ENCODE measurements at regions not wholly inside any gene's neighbourhood (a gene's known extent, or its start where the extent isn't known, plus 50 kb on each side); places are given as distances from the start of the nearest gene placed in this dataset.

- no peak for DNase-seq
These were observed 113.5 kb upstream of the ZNF678 start for GRCh38 chr1:227449741-227450441.

DNA sequence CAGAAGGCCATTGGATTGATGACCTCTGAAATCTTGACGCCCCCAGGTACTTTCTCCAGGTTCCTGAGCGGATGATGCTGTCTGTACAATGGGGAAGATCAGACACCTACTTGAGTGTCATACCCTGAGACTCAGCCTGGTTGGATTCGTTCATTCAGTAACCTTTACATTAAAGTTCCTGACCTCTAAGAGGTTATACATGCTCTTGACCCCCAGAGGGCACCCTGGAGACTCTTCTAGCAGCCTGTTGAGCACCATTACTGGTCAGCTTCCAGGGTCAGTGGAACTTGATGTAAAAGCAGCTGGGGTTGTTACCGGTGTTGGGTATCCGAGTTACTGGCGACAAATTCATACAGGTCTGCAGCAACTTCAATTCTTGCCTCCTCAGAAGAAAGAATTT is 114.3 kb upstream of the ZNF678 start:
- no peak for DNase-seq

GRCh38 chr1:227447531-227447990 is 115.8 kb upstream of the ZNF678 start:
- DNase-seq: no peak

DNA sequence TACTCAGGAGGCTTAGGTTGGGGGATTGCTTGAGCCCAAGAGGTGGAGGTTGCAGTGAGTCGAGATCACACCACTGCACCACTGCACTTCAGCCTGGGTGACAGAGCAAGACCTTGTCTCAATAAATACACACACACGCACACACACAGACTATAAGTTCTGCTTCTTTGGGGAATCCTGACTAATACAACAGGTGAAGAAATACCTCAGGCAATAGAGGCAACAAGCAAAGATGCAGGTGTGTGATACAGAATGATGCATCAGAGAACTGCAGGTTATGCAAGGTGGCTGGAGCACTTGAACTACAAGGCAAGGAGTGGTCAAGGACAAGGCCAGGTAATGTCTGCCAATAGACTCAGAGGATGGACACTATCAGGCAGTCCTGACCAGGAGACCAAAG is 117.6 kb upstream of the ZNF678 start:
- DNase-seq: no peak

GRCh38 chr1:227445092-227445674 is 118.2 kb upstream of the ZNF678 start:
- no peak for DNase-seq

DNA sequence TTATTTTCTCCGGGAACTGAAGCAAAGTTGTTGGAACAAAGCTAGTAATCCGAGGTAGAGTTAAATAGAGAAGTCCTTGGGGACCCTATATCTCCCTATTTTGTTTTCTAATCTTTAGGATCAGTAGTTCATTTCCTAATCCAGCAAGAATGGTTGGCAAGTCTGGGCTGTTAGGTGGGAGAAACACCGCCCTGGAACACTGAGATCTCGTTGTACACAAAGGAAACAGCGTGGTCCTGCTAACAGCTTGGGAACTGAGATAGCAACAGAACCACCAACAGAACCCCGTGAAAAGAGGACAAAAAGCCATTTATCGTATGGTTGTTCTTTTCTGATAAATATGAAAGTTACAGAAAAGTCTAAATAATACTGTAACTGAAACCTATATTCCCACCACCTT is 121.9 kb upstream of the CDC42BPA start:
- DNase-seq: no peak

- peak; percentile 74 for DNase-seq
These were observed 119.3 kb upstream of the CDC42BPA start for GRCh38 chr1:227437495-227438008.

DNA sequence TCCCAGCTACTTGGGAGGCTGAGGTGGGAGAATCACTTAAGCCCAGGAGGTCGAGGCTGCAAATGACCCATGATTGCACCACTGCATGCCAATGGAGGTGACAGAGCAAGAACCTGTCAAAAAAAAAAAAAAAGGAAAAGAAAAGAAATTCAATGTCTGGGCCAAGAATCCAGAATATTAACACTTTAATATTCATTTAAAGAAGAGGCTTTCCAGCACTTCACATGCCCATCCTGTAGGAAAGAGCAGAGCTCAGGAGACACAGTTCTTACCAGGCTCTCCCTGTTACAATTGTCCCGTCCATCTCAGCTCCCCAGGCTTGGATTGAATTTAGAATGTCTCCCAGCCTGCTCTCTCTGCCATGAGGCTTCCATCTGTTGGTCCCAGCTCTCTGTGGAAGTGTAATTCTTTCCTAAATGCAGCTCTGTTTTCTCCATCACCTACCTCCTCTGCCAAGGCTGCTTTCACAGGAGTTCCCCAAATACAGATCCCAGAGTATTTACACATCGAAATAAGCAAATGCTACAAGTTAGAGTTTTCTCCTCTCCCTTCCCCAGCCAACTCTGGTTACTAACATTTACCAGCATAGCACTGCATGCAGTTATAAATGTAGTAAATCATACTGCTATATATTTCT is 116.6 kb upstream of the CDC42BPA start:
- no peak for DNase-seq

- DNase-seq: no peak
These were observed 115.5 kb upstream of the CDC42BPA start for GRCh38 chr1:227433663-227434341.

DNA sequence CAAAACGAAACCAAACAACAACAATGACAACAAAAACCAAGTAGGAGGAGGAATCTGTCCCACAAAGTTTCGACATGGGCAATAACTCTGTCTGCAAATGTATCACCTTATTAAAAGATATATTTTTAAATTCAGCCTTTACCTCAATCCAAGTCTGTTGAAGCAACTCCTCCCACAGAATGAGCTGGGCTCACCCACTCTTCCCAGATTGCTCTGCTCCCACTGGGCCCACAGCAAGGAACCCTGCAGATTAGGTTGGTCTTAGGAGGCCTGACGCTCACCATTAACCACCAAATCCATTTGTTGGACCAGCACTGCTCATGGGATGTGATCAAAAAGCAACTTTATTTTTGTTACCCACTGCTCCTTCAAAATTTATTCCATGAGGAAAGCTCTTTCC is 114.7 kb upstream of the CDC42BPA start:
- DNase-seq: no peak

DNA sequence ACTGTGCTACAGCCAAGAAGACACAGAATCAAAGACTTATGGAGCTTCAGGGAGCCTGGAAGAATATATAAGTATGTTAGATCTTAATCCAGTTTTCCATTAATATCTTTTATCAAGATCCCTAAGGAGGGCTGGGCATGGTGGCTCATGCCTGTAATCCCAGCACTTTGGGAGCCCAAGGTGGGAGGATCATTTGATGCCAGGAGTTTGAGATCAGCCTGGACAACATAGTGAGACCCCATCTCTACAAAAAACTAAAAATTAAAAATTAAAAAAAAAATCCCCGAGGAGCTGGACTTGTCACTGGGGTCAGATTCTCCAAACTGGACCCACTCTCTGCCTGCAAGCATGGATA is 113.9 kb upstream of the CDC42BPA start:
- DNase-seq: no peak

GRCh38 chr1:227429447-227430359 is 111.4 kb upstream of the CDC42BPA start:
- DNase-seq: no peak

- DNase-seq: peak; percentile 44
These were observed 110.5 kb upstream of the CDC42BPA start for GRCh38 chr1:227428803-227429202.

DNA sequence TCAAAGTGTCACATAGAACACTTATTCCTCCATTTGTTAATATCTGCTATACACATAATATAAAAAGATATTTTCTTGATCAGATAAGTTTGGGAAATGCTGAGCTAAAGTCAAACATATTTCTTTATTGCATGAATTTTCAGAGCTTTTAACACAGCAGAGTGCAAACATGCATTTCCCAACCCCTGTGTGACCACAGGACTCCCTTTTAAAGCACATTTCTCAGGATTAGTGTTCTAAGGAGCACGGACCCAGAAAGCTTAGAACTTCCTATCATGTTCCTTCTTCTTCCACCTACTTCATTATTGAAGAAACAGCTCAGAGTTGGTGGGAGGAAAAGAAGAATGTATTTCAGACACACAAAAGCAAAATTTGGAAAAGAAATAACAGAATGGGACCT is 109.1 kb upstream of the CDC42BPA start:
- no peak for DNase-seq

- no peak for DNase-seq
These were observed 106.7 kb upstream of the CDC42BPA start for GRCh38 chr1:227424953-227425352.

DNA sequence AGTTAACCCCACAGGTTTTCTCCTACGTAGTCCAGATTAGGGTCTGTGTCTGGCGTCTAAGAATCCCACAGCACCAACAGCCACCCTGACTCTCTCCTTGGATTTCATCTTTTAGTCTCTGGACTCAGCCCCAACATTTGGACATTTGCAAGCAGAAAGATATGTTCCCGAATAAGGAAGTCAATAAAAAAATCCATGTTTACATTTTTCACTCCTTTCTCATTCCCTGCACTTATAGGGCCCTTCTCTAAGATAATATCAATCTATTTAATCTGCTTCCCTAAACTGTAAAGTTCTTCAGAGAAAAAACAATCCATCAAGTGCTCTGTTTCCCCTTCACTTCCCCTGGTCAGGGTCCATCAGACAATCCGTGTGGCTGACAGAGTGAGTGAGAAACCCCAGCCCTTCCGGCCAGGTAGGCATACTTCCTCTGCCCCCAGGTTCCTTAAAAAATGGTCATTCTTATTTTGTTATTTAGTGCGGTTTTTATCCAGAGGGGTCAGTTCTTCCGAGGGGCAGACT is 105.9 kb upstream of the CDC42BPA start:
- no peak for DNase-seq

GRCh38 chr1:227422581-227422980 is 104.3 kb upstream of the CDC42BPA start:
- no peak for DNase-seq

DNA sequence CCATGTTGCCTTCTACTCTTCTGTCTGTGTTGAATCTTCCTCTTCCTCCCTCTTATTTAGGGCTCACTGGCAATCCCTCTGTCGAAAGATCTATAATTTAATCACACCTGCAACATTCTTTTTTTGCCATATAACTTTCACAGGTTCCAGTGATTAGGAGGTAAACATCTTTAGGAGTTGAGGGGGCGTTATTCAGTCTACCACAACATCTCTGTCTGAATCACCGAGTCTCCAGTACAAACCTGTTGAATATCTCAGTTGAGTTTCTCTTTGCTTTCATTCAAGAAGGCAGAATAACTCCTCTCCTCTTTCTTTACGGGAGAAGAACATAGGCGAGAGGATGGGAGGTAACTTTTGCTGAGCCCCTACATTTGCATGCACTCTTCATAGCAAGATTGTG is 101.9 kb upstream of the CDC42BPA start:
- DNase-seq: no peak

DNA sequence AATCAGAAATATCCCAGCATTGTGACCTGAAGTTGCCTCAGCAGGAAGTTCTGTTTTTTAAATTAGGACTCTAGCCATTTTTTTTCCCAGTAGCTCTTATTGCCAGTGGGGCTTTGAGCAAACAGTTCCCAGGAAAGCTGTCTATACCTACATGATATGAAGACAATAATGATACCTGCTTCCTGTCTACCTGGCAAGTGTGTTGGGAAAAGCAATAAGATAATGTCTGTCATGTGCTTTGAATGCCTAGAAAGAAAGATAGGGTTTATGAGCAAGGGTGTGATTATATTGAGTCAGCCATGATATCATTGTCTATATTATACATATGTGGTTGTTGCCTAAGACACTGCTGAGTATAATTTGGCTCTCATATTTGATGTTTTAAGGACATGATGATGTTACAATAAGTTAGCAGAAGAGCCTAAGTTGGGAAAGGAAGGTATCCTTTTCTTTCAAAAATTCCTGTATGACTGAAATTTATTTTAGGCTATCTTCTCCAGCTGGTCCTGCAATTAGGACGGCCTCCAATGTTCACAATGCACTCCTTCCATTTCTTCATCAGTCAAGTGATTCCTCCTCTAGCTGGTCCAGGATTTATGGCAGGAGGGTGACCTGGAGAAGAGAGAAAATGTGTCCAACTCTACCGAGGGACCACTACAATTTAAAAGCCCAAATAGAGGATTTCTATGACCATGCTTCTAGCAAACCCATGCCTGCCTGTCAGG is 99.6 kb upstream of the CDC42BPA start:
- DNase-seq: no peak

DNA sequence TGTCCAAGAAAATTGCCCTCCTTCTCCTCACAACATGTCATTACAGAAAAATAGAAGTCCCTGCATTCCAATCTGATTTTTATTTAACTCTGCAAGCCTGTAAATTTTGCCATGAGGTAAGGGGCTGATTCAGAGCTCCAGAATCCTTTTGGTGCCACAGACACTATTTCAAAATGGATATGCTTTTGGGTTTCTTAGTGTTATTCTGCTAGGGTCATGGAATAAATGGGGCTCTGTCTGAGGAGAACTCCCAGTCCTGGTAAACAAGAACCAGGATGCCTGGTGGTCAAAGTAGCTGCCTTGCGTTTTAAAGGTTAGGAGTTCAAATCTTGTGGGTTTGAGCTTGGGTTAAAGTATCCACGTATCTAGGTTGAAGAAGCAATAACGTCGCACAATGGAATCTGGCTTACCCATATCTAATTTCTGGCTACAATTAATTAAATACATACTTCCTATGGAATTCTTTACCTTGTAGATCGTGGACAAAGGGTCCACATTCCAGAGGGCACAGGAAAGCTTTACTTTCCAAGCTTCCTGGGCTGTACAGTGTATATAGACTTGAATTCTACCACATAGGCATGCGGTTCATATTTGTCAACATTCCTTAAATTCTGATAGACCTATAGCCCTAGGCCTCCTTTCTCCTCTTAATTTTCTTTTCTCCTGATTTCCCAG is 98.0 kb upstream of the CDC42BPA start:
- no peak for DNase-seq

Data from SHP77 treated with DMSO at 0.1 percent for 48 hours (cell line).